ENCODE measurements at regions not wholly inside any gene's neighbourhood (a gene's known extent, or its start where the extent isn't known, plus 50 kb on each side); places are given as distances from the start of the nearest gene placed in this dataset.

DNA sequence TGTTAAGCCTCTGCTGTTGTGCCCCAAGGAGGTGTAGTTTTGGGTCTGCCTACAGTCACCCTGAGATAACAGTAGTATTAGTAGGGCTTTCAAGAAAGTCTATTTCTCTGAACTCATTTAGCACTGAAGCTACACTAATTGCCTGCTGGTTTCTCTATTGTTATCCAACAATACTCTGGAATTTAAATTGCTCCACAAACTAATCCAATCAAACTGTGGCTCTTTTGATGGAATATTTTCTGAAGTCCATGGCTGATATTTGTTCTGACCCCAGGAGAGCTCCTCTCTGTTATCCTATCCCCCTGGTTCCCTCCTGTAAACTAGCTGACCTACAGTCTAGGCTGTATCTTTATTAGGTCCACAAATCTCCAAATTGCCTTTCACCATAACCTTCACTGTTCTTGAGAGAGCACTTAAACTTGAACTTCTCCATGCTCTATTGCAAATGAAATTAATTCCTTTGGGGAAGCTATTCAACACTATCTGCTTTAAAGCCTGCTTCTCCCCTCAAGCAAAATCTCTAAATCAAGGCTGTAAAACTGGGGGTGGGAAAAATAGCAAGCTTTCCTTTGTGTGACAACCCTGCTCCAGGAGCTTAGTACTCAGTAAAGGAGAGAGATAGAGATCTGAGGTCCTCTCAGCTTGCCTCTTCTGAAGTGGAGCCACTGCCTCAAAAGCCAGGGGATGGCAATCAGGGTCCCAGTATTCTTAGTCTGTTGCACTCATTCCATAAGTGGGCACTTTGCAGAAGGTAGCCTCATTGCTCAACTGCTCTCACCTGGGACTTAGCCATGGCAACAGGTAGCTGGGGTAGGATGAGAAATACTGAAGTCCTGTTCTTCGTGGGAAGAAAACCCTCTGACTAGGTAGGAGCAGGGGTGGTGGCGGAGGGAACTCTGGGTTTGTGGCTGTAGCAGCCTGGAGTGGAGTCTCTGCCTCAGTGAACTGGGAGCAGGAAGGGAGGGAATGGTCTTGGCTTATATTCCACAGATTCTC lies 110.9 kb downstream of the MACIR start:
- no peak for ATAC-seq
- H3K36me3 Mint-ChIP-seq: peaks cover 8% of the 10 kb centered on the region
- no peaks in the 10 kb centered on the region for H3K4me1 Mint-ChIP-seq
- DNase-seq: no peak
- no peak overlapping the region for H3K27ac Mint-ChIP-seq
- 80% methylated on average over 2 of the region's 2 CpGs for WGBS (ENCODE audit: insufficient coverage)
- Histone ChIP-seq H3K4me3 (ENCODE audit: low read length) (no peak overlapping the region), H3K4me1 (ENCODE audit: control insufficient read depth, insufficient read depth, low read length) (no peaks in the 10 kb centered on the region), H3K27ac (ENCODE audit: low read length) (no peak overlapping the region), H3K9me3 (ENCODE audit: control insufficient read depth, insufficient read depth, low read length) (no peaks in the 10 kb centered on the region), H3K27me3 (ENCODE audit: control insufficient read depth, insufficient read depth, low read length) (no peaks in the 10 kb centered on the region), H3K36me3 (ENCODE audit: control insufficient read depth, insufficient read depth, low read length) (no peaks in the 10 kb centered on the region)
- H3K9me3 Mint-ChIP-seq: peaks cover 2 to 6% of the 10 kb centered on the region in 2 donors
- intact Hi-C loops (cut with micrococcal nuclease): no loop called here
- H3K4me3 Mint-ChIP-seq: no peak overlapping the region
- no peaks in the 10 kb centered on the region for H3K27me3 Mint-ChIP-seq (ENCODE audit: low read depth in 2 of 2)
- TF ChIP-seq, protein P1, sequence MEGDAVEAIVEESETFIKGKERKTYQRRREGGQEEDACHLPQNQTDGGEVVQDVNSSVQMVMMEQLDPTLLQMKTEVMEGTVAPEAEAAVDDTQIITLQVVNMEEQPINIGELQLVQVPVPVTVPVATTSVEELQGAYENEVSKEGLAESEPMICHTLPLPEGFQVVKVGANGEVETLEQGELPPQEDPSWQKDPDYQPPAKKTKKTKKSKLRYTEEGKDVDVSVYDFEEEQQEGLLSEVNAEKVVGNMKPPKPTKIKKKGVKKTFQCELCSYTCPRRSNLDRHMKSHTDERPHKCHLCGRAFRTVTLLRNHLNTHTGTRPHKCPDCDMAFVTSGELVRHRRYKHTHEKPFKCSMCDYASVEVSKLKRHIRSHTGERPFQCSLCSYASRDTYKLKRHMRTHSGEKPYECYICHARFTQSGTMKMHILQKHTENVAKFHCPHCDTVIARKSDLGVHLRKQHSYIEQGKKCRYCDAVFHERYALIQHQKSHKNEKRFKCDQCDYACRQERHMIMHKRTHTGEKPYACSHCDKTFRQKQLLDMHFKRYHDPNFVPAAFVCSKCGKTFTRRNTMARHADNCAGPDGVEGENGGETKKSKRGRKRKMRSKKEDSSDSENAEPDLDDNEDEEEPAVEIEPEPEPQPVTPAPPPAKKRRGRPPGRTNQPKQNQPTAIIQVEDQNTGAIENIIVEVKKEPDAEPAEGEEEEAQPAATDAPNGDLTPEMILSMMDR (IDR thresholded peaks at IDR 0.05): no peak

DNA sequence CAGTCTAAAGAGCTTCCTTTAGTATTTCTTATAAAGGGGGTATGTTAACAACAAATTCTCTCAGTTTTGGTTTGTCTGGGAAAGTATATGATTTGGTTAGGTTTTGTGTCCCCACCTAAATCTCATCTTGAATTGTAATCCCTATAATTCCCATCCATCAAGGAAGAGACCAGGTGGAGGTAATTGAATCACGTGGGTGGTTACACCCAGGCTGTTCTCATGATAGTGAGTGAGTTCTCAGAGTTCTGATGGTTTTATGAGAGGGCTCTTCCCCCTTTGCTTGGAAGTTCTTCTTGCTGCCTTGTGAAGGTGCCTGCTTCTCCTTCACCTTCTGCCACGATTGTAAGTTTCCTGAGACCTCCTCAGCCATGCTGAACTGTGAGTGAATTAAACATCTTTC lies 109.1 kb downstream of the MACIR start:
- TF ChIP-seq, protein P1 (IDR thresholded peaks at IDR 0.05): no peak
- H3K27me3 ChIP-seq (ENCODE audit: control insufficient read depth, insufficient read depth, low read length): no peaks in the 10 kb centered on the region
- Mint-ChIP-seq H3K36me3 (peaks cover 8% of the 10 kb centered on the region), H3K27ac (no peak overlapping the region), H3K4me1 (no peaks in the 10 kb centered on the region), H3K9me3 (peaks cover 2 to 6% of the 10 kb centered on the region in 2 donors), H3K27me3 (ENCODE audit: low read depth in 2 of 2) (no peaks in the 10 kb centered on the region), H3K4me3 (no peak overlapping the region)
- no peak for DNase-seq
- intact Hi-C loops (cut with micrococcal nuclease): no loop called here
- no peak overlapping the region for H3K27ac ChIP-seq (ENCODE audit: low read length)
- ATAC-seq: no peak
- no peaks in the 10 kb centered on the region for H3K36me3 ChIP-seq (ENCODE audit: control insufficient read depth, insufficient read depth, low read length)
- no peaks in the 10 kb centered on the region for H3K9me3 ChIP-seq (ENCODE audit: control insufficient read depth, insufficient read depth, low read length)
- no peaks in the 10 kb centered on the region for H3K4me1 ChIP-seq (ENCODE audit: control insufficient read depth, insufficient read depth, low read length)
- WGBS (ENCODE audit: insufficient coverage): 83% methylated on average over 2 of the region's 2 CpGs
- no peak overlapping the region for H3K4me3 ChIP-seq (ENCODE audit: low read length)

GRCh38 chr5:103366918-103367549 lies 108.5 kb downstream of the MACIR start:
- Histone ChIP-seq H3K27me3 (ENCODE audit: control insufficient read depth, insufficient read depth, low read length) (no peaks in the 10 kb centered on the region), H3K27ac (ENCODE audit: low read length) (no peak overlapping the region), H3K4me3 (ENCODE audit: low read length) (no peak overlapping the region), H3K36me3 (ENCODE audit: control insufficient read depth, insufficient read depth, low read length) (no peaks in the 10 kb centered on the region), H3K4me1 (ENCODE audit: control insufficient read depth, insufficient read depth, low read length) (no peaks in the 10 kb centered on the region), H3K9me3 (ENCODE audit: control insufficient read depth, insufficient read depth, low read length) (no peaks in the 10 kb centered on the region)
- Mint-ChIP-seq H3K4me3 (no peak overlapping the region), H3K36me3 (peaks cover 8% of the 10 kb centered on the region), H3K27ac (no peak overlapping the region), H3K27me3 (ENCODE audit: low read depth in 2 of 2) (no peaks in the 10 kb centered on the region), H3K4me1 (no peaks in the 10 kb centered on the region), H3K9me3 (peaks cover 2 to 6% of the 10 kb centered on the region in 2 donors)
- intact Hi-C loops (cut with micrococcal nuclease): no loop called here
- whole genome bisulfite sequencing (ENCODE audit: insufficient coverage): 96% methylated on average over 9 of the region's 10 CpGs
- TF ChIP-seq, protein P1 (IDR thresholded peaks at IDR 0.05): no peak
- ATAC-seq: no peak
- DNase-seq: no peak

All from natural killer cell (primary cell).